ENCODE measurements at regions not wholly inside any gene's neighbourhood (a gene's known extent, or its start where the extent isn't known, plus 50 kb on each side); places are given as distances from the start of the nearest gene placed in this dataset.
"Not testable (repeated sequence)": the region's sequence is repeated elsewhere in the genome, so short reads cannot be mapped to it uniquely, and the experiment has no call there.

GRCh38 chr2:147269581-147269980, 575.2 kb upstream of the ACVR2A start:
- not testable (repeated sequence) for H3K4me3 ChIP-seq (ENCODE audit: low read depth, low read length); H3K27me3 ChIP-seq (ENCODE audit: control insufficient read depth, insufficient read depth, low read length); H3K27ac ChIP-seq (ENCODE audit: low read depth, low read length); H3K4me1 ChIP-seq (ENCODE audit: control insufficient read depth, insufficient read depth, low read length); H3K9me3 ChIP-seq (ENCODE audit: control insufficient read depth, insufficient read depth, low read length); DNase-seq (ENCODE audit: low read depth in 4 of 6, low spot score in 6 of 6); H3K36me3 ChIP-seq (ENCODE audit: control insufficient read depth, insufficient read depth, low read length)
- 100% methylated on average over 1 of the region's 2 CpGs for WGBS (ENCODE audit: insufficient coverage)

- H3K27me3 ChIP-seq (ENCODE audit: control insufficient read depth, insufficient read depth, low read length): no peaks in the 10 kb centered on the region
- no peak overlapping the region for H3K27ac ChIP-seq (ENCODE audit: low read depth, low read length)
- no peak overlapping the region for H3K4me3 ChIP-seq (ENCODE audit: low read depth, low read length)
- no peaks in the 10 kb centered on the region for H3K9me3 ChIP-seq (ENCODE audit: control insufficient read depth, insufficient read depth, low read length)
- no peaks in the 10 kb centered on the region for H3K4me1 ChIP-seq (ENCODE audit: control insufficient read depth, insufficient read depth, low read length)
- DNase-seq (ENCODE audit: low read depth in 4 of 6, low spot score in 6 of 6): no peak
- no peaks in the 10 kb centered on the region for H3K36me3 ChIP-seq (ENCODE audit: control insufficient read depth, insufficient read depth, low read length)
Observed at GRCh38 chr2:147260241-147260640, 584.6 kb upstream of the ACVR2A start.

DNA sequence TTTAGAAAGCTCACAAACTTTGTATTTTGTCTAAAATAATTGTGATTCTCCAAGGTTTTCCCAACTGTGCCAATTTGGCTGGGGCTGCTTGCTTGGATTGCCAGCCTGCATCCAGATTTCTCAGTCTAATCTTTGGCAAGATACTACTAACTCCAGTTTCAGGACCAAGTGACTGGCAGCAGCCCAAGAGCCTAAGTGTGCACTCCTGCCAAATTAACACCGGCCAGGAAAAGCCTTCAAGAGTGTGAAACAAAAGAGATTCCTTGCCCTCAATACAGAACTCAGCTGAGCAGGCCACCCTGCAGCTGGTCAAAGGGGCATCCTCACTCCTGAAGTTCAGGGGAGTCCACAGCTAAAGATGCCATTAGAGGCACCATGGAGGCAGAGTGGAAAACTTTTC, 589.0 kb upstream of the ACVR2A start:
- no peak overlapping the region for H3K27ac ChIP-seq (ENCODE audit: low read depth, low read length)
- 13% methylated on average over 1 of the region's 1 CpG for WGBS (ENCODE audit: insufficient coverage)
- H3K4me3 ChIP-seq (ENCODE audit: low read depth, low read length): no peak overlapping the region
- no peaks in the 10 kb centered on the region for H3K9me3 ChIP-seq (ENCODE audit: control insufficient read depth, insufficient read depth, low read length)
- H3K27me3 ChIP-seq (ENCODE audit: control insufficient read depth, insufficient read depth, low read length): no peaks in the 10 kb centered on the region
- H3K36me3 ChIP-seq (ENCODE audit: control insufficient read depth, insufficient read depth, low read length): no peaks in the 10 kb centered on the region
- peak; percentile 57 to 97 (median 76) for DNase-seq (ENCODE audit: low read depth in 4 of 6, low spot score in 6 of 6)
- H3K4me1 ChIP-seq (ENCODE audit: control insufficient read depth, insufficient read depth, low read length): no peaks in the 10 kb centered on the region

- H3K27me3 ChIP-seq (ENCODE audit: control insufficient read depth, insufficient read depth, low read length): no peaks in the 10 kb centered on the region
- no peaks in the 10 kb centered on the region for H3K9me3 ChIP-seq (ENCODE audit: control insufficient read depth, insufficient read depth, low read length)
- no peak for DNase-seq (ENCODE audit: low read depth in 4 of 6, low spot score in 6 of 6)
- no CpG with 5 or more reads among the region's 2 CpGs for WGBS (ENCODE audit: insufficient coverage)
- H3K4me3 ChIP-seq (ENCODE audit: low read depth, low read length): no peak overlapping the region
- H3K4me1 ChIP-seq (ENCODE audit: control insufficient read depth, insufficient read depth, low read length): no peaks in the 10 kb centered on the region
- no peaks in the 10 kb centered on the region for H3K36me3 ChIP-seq (ENCODE audit: control insufficient read depth, insufficient read depth, low read length)
- H3K27ac ChIP-seq (ENCODE audit: low read depth, low read length): no peak overlapping the region
Observed at GRCh38 chr2:147250652-147251356, 594.0 kb upstream of the ACVR2A start.

GRCh38 chr2:147247749-147248148, 597.1 kb upstream of the ACVR2A start:
- WGBS (ENCODE audit: insufficient coverage): 100% methylated on average over 1 of the region's 2 CpGs
- no peak for DNase-seq (ENCODE audit: low read depth in 4 of 6, low spot score in 6 of 6)
- Histone ChIP-seq H3K4me3 (ENCODE audit: low read depth, low read length) (no peak overlapping the region), H3K36me3 (ENCODE audit: control insufficient read depth, insufficient read depth, low read length) (no peaks in the 10 kb centered on the region), H3K4me1 (ENCODE audit: control insufficient read depth, insufficient read depth, low read length) (no peaks in the 10 kb centered on the region), H3K27ac (ENCODE audit: low read depth, low read length) (no peak overlapping the region), H3K27me3 (ENCODE audit: control insufficient read depth, insufficient read depth, low read length) (no peaks in the 10 kb centered on the region), H3K9me3 (ENCODE audit: control insufficient read depth, insufficient read depth, low read length) (no peaks in the 10 kb centered on the region)

- Histone ChIP-seq H3K9me3 (ENCODE audit: control insufficient read depth, insufficient read depth, low read length) (no peaks in the 10 kb centered on the region), H3K27ac (ENCODE audit: low read depth, low read length) (no peak overlapping the region), H3K4me1 (ENCODE audit: control insufficient read depth, insufficient read depth, low read length) (no peaks in the 10 kb centered on the region), H3K36me3 (ENCODE audit: control insufficient read depth, insufficient read depth, low read length) (no peaks in the 10 kb centered on the region), H3K27me3 (ENCODE audit: control insufficient read depth, insufficient read depth, low read length) (no peaks in the 10 kb centered on the region), H3K4me3 (ENCODE audit: low read depth, low read length) (no peak overlapping the region)
- no peak for DNase-seq (ENCODE audit: low read depth in 4 of 6, low spot score in 6 of 6)
Observed at GRCh38 chr2:147242445-147242844, 602.4 kb upstream of the ACVR2A start.

- Histone ChIP-seq H3K27ac (ENCODE audit: low read depth, low read length) (no peak overlapping the region), H3K4me3 (ENCODE audit: low read depth, low read length) (no peak overlapping the region), H3K4me1 (ENCODE audit: control insufficient read depth, insufficient read depth, low read length) (no peaks in the 10 kb centered on the region), H3K9me3 (ENCODE audit: control insufficient read depth, insufficient read depth, low read length) (no peaks in the 10 kb centered on the region), H3K36me3 (ENCODE audit: control insufficient read depth, insufficient read depth, low read length) (no peaks in the 10 kb centered on the region), H3K27me3 (ENCODE audit: control insufficient read depth, insufficient read depth, low read length) (no peaks in the 10 kb centered on the region)
- no peak for DNase-seq (ENCODE audit: low read depth in 4 of 6, low spot score in 6 of 6)
- no CpG with 5 or more reads among the region's 2 CpGs for WGBS (ENCODE audit: insufficient coverage)
Observed at GRCh38 chr2:147236601-147237000, 608.2 kb upstream of the ACVR2A start.

GRCh38 chr2:147232225-147232669, 612.6 kb upstream of the ACVR2A start:
- 92% methylated on average over 2 of the region's 3 CpGs for WGBS (ENCODE audit: insufficient coverage)
- no peak overlapping the region for H3K27ac ChIP-seq (ENCODE audit: low read depth, low read length)
- no peak overlapping the region for H3K4me3 ChIP-seq (ENCODE audit: low read depth, low read length)
- no peaks in the 10 kb centered on the region for H3K4me1 ChIP-seq (ENCODE audit: control insufficient read depth, insufficient read depth, low read length)
- H3K9me3 ChIP-seq (ENCODE audit: control insufficient read depth, insufficient read depth, low read length): no peaks in the 10 kb centered on the region
- H3K27me3 ChIP-seq (ENCODE audit: control insufficient read depth, insufficient read depth, low read length): no peaks in the 10 kb centered on the region
- no peak for DNase-seq (ENCODE audit: low read depth in 4 of 6, low spot score in 6 of 6)
- H3K36me3 ChIP-seq (ENCODE audit: control insufficient read depth, insufficient read depth, low read length): no peaks in the 10 kb centered on the region

DNA sequence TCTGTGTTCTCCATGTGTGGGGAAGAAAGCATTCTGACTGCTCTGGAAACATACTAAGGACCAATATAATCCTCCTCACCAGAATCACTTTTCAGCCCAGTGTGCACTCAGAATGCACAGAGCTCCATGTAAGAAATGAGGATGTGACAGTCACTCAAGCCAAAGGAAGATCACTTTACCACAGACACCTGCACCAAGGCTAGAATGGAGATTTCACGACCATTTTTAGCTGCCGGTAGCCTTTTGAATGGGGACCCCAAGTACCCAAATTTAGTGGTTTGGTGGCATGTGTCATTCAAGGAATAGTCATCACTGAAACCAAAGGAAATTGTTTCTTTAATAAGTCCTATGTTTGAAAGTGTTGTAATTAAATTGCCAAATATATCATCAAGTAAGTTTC, 613.2 kb upstream of the ACVR2A start:
- WGBS (ENCODE audit: insufficient coverage): no CpG with 5 or more reads among the region's 2 CpGs
- no peaks in the 10 kb centered on the region for H3K36me3 ChIP-seq (ENCODE audit: control insufficient read depth, insufficient read depth, low read length)
- no peaks in the 10 kb centered on the region for H3K27me3 ChIP-seq (ENCODE audit: control insufficient read depth, insufficient read depth, low read length)
- no peak overlapping the region for H3K4me3 ChIP-seq (ENCODE audit: low read depth, low read length)
- no peaks in the 10 kb centered on the region for H3K9me3 ChIP-seq (ENCODE audit: control insufficient read depth, insufficient read depth, low read length)
- H3K4me1 ChIP-seq (ENCODE audit: control insufficient read depth, insufficient read depth, low read length): no peaks in the 10 kb centered on the region
- no peak for DNase-seq (ENCODE audit: low read depth in 4 of 6, low spot score in 6 of 6)
- no peak overlapping the region for H3K27ac ChIP-seq (ENCODE audit: low read depth, low read length)

- Histone ChIP-seq H3K27ac (ENCODE audit: low read depth, low read length) (no peak overlapping the region), H3K4me3 (ENCODE audit: low read depth, low read length) (no peak overlapping the region), H3K9me3 (ENCODE audit: control insufficient read depth, insufficient read depth, low read length) (no peaks in the 10 kb centered on the region), H3K4me1 (ENCODE audit: control insufficient read depth, insufficient read depth, low read length) (no peaks in the 10 kb centered on the region), H3K27me3 (ENCODE audit: control insufficient read depth, insufficient read depth, low read length) (no peaks in the 10 kb centered on the region), H3K36me3 (ENCODE audit: control insufficient read depth, insufficient read depth, low read length) (no peaks in the 10 kb centered on the region)
- 67% methylated on average over 1 of the region's 1 CpG for WGBS (ENCODE audit: insufficient coverage)
- DNase-seq (ENCODE audit: low read depth in 4 of 6, low spot score in 6 of 6): no peak
Observed at GRCh38 chr2:147231081-147231480, 613.7 kb upstream of the ACVR2A start.
